Amniotic epithelial cell (primary cell): ENCODE measurements at regions not wholly inside any gene's neighbourhood (a gene's known extent, or its start where the extent isn't known, plus 50 kb on each side); places are given as distances from the start of the nearest gene placed in this dataset.
"Not testable (repeated sequence)": the region's sequence is repeated elsewhere in the genome, so short reads cannot be mapped to it uniquely, and the experiment has no call there.

ENCODE experiments used
- DNase-seq: peaks from one replicate; pipeline ENCODE4 v3.0.0-alpha.2; 2010; ENCODE audit warnings: low read depth

DNA sequence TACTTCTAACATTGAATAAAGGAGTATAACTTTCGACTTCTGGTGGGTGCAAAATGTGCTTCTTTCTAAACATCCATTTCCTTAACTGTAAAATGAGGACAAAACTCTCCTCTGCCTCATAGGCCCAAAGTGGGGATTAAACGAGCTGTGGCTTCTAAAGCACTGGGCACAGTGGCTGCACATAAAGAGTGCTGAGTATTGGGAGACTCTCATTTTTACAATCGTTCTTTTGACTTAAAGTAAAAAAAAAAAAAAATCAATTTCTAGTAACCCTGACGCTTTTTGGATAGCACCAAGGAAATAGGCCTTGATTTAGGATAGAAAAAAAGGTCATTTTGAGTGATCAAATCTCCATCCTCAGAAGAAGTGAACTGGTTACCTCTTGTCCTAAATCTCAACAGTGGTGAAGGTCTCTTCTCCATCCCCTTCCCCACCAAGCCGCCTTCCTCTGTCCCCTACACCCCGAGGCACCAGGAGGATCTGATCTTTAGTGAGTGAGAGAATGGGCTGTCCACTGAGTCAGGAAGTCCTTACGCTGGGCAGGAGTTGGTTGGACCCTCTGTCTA, 161.6 kb downstream of the DDX1 start:
- no peak for DNase-seq

DNA sequence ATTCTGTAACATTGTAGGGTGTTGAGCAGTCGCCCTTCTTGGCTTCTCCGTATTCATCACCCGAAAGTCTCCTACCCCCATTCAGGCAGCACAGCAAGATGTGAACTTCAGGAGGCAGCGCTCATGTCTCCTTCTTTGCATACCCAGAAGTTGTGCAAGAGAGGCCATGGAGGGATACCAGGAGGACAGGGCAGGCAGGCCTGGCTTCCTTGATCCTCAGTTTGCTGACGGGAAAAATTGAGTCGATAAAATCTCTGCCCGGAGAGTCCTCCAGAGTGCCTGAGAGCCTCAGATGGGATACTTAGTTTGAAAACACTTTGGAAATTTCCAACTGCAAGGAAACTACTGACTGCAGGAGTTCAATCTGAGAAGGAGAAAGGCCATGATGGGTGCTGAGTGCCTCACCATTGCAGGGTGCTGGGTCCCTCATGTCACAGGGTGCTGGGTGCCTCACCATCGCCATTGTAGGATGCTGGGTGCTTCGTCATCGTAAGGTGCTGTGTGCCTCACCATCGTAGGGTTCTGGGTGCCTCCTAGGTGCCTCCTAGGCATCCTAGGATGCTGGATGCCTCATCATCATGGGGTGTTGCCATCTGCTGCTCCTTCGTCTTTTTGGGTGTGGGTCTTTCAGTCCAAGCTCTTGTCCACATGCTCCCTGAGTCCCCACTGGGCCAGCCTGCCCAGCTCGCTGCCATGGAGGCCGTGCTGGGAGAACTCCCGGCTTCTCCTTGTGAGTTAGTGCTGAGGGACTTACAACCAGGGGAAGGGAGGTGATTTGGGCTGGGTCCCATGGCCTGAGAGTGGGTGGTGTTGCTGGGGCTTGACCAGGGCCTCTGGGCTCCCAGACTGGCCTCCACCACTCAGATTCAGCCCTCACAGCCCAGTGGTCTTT, 162.4 kb downstream of the DDX1 start:
- no peak for DNase-seq

DNA sequence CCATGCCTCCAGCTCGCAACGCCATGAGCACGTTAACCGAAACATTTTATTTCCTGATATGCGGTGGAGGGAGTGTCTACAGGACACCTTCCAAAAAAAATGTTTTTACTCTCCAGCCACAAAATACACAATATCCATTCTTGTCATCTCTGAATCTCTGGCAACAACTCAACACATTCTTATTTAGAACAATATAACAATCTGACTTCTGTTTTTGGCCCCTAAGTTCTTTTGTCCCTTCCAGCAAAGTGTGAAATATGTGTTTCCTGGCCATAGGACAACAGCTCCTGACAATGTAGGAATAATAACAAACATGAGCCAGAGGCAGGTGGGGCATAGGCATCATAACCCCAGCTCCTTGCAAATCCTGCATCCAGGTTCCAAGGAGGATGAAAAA, 163.0 kb downstream of the DDX1 start:
- no peak for DNase-seq

DNA sequence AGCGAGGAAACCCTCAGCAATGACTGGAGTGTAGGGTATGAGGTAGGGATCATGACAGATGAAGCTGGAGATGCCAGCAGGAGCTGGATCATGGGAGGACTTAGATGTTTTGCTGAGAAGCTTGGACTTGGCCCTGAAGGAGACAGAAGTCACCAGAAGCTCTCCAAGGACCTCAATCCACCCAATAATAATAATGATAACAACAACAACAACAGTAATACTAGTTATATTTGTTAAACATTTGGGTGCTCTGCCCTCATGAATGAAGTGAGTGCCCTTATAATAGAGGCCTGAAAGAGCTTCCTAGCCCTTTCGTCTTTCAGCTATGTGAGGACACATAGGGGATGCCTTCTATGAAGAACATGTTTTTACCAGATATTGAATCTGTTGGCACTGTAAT, 163.9 kb downstream of the DDX1 start:
- DNase-seq, result no peak

DNA sequence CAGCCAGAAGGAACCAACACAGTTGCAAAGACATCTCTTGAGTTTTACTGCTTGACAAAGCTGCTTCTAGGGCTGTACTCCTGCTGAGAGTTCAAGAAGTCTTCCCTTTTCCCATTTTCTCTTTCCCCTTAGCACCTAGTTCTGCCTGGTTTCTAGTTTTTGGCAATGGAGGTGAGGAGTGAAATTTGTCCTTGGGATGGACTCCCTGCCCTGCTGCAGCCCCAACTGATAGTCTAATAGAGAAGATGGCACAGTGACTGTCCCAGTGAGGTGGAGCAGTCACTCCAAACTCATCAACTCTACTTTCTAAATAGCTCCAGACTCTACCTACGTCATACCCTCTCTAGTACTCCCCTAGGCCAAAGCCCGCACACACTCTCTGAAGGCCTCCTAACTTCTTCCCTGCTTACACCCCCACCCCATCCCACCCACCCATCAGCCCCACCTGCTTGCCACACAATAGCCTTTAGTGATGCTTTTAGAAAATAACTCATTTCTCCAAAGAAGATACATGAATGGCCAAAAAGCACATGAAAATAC, 164.4 kb downstream of the DDX1 start:
- DNase-seq, result no peak

DNA sequence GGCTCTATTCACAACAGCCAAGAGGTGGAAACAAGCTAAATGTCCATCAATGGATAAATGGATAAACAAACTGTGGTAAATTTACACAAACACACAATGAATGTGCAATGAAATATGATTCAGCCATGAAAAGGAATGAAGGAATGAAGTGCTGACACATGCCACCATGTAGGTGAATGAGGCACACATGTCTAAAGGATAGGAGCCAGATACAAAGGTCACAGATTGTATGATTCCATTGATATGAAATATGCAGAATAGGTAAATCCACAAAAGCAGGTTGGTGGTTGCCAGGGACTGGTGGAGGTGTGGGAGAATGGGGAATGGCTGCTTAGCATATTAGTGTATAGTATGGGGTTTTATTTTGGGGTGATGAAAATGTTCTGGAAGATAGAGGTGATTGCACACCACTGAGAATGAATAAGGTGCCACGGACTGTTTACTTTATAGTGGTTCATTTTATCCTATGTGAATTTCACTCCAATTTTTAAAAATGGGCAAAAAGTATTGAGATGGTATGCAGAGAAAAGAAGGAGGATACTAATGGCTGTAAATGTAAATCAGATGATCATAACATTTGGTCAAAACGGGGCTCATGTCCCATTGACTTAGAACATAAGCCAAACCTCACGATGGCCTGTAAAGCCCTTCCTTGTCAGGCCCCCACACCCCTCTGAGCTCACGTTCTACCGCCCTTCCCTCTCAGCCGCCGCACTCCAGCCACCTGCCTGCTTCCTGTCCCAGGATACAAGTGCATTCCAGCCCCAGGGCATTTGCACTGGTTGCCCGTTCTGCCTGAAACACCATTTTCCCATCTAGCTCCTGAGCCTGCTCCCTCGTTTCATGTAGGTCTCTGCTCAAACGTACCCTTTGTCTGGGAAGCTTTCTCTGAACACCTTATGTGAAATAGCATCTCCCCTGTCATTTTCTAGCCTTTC, 165.5 kb downstream of the DDX1 start:
- no peak for DNase-seq

DNA sequence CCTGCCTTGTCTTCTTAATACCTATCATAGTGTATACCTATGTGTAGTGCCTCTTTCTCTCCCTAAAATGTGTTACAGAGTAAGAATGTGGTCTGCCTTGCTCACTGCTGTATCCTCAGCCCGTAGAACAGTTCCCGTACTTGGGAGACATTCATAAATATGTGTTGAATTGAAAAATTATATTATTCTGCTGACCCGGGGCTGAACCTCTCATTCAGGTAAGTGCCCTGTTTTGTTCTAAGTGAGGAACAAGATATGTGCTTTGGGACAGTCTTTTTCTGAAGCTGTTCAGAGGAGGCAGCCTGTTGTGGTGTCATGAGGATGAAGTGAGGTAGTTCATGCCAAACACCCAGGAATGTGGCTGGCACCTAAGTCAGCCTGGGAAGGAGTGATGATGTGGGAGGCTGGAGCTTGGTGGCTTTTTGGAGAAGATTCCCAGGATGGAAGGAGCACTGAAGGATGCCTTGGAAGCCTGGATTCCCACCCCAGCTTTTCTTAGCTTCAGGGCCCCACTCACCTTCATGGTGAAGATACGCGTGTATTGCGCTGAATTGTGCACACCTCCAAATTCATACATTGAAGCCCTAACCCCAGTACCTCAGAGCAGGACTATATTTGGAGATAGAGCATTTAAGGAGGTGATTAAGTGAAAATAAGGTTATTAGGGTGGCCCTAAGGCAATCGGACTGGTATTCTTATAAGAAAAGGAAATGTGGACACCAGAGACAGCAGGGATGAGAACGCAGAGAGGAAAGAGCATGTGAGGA, 166.3 kb downstream of the DDX1 start:
- no peak for DNase-seq

DNA sequence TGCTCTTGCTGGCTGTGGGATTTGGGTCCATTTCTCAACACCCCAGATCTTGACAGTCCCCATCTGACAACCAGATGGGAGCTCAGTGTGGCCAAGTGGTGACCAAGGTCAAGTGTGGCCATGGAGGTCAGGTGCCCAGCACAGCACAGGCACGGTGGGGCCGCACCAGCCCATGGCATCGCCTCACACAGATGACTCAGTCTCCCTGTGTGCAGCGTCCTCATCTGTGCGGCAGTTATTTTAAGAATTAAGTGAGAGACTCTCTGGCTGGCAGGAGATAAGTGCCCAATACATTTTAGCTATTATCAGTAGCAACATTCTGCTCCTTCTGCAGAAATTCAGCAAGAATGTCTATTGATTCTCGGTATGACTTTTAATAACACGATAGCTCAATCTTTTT, 167.2 kb downstream of the DDX1 start:
- DNase-seq, result no peak

DNA sequence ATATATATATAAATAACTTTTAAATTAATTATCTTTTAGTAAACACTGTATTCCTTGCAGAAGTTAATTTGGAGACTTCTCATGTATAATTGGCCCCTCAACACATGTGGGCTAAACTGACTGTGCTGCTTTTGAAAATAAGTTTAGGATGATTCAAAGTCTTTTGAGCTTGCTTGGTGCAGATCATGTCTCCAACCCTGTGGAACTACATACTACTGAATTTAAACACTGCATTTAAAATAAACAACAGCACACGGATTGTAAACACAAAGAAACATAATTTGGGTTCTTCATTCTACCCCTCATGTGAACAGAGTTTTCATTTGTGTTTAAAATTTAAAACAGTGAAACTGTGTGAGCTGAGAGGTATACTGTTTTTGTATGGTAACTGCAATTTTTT, 167.7 kb downstream of the DDX1 start:
- DNase-seq, result no peak

DNA sequence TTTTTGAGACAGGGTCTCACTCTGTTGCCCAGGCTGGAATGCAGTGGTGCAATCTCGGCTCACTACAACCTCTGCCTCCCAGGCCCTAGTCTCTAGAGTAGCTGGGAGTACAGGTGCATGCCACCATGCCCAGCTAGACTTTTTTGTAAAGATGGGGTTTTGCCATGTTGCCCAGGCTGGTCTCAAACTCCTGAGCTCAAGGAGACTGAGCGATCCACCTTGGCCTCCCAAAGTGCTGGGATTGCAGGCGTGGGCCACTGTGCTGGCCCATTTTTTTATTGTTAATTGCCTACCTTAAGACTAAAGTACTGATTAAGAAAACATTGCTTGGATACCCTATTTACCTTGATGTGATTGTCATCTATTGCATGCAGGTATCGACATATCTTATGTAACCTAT, 168.1 kb downstream of the DDX1 start:
- DNase-seq, result not testable (repeated sequence)

DNA sequence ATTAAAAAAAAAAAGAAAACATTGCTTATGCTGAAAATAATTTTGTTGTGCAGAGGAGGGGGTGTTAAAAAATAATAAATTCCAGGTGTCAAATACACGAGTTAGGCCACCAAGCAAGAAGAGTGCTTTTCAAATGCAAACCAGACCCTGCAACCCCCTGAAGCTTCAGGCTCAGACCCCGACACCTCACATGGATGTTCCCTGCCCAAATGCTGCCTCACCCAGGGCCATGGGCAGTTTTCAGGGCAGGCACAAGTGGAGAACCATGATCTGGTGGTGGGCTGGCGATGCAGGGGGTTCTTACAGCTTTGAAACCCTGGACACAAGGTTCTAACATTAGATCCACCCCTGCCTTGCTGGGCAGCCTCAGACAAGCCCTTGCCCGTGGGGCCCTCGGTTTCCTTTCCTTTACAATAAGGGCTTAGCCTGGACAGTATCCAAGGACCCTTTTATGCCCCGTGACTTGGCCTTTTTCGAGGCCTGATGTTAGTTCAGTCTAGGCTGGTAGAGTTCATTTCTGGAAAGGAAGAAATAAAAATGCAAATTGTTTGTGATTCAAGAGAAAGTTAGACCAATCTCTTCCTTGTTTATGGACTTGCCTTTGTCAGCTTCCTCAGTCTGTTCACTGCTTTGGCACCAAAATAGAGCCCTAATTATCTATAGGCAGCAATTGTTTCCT, 168.7 kb downstream of the DDX1 start:
- no peak for DNase-seq

DNA sequence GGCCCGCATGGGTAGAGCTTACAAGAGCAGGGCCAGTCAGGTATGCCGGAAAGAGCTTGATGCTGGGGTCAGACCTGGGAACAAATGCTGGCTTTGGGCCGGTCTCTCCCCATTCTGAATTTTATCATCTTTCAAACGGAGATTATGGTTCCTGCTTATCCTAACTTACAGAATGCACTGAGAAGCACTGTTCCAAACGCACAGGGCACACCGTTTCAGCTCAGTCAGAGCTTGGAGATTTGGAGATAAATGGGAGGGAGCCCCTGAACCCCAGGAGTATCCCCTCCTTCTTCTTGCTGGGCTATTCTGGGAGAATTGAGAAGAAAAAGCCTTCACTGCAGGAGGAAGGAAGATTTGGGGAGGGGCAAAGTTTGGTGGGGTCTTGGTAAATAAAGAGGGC, 169.4 kb downstream of the DDX1 start:
- no peak for DNase-seq

DNA sequence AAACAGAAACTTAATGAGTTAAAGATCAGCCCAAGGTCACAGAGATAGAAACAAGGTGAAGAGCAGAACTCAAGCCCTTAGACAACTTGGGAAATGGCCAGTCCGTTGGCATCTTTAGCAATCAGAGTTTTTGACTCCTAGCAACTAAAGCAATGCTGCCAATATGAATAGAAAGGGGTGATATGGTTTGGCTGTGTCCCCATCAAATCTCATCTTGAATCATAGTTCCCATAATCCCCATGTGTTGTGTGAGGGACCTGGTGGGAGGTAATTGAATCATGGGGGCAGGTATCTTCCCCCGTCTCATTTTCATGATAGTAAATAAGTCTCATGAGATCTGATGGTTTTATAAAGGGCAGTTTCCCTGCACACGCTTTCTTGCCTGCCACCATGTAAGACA, 170.2 kb downstream of the DDX1 start:
- no peak for DNase-seq

DNA sequence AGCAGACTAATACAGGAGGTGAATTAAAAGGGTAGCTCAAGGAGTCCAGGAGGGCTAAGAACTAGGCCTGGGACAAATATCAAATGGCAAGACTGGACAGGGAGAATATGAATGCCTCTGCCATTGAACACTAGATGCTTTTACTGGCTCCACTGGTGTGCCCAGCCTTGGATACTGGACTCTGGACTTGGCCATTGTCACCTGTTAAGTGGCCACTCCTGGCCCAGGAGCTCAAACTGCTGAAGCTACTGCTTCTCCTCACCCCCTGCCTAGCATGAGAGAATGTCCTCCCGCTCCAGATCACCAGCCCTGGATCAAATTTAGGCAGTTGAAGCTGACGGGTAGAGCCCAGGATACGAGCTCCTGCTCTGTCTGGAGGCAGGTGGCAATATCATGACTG, 170.8 kb downstream of the DDX1 start:
- no peak for DNase-seq

DNA sequence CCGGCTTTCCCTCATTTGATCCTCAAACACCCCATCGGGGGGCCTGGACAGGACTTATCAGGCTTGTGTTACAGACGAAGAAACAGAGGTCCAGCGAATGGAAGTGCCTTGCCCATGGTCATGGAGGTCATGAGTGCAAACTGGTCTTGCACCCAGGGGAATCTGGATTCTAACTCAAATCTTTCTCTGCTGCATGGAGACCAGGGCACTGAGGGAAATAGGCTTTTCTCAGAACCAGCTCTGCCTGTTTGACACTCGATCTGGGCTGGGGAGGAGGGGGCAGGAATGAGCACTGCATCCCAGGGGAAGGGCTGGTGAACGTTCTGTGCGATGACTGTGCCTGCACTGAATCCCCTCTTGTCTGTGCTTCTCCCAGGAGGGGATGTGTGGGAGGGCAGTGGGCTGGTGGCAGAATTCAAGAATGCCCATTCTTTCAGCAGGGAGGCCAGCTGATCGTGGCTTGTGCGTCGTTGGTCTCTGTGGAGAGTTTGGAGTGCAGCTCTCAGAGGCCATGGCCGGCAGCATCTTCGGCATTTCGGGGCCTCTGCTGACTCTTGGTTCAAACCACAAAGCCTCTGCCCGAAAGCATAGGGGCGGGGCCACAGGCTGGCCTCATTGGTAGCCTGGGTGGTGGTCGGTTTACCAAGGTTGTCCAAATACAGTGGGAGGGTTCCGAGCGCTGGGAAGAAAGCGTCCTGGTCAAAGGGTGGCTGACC, 171.6 kb downstream of the DDX1 start:
- no peak for DNase-seq

DNA sequence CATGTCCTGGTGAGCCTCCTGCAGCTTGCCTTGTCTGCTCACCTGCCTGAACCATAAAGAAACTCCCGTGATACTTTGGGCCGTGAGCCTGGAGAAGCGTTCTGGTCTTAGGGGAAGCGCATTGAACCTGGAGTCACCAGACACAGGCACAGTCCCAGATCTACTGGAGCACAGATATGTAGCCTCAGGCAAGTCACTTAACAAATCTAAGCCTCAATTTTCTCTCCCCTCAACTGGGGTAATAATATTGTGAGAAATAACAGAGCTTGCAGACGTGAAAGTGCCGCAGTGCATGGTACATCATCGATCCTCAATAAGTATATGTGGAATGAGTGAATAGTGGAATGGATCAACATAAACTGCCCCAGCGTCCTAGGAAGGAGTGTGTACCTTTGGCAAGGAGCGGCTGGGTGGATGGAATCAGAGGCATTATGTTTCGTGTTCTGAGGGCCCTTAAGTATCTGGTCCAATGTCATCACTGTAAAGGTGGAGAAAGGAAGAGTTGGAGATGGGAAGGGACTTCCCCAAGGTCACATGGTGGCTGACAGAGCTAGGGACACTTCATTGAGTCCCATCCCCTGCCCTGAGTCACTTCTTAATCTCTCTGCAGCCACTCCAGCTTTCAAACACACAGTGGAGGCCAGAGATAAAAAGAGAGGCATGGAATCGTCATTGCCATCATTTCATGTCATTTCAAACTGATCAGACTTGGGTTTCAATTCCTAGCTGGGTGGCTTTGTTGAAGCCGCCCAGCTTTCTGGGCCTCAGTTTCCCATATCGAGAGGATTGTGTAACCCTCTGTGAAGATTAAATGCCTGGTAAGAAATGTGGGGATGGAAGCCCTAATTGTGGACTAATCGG, 172.4 kb downstream of the DDX1 start:
- no peak for DNase-seq

DNA sequence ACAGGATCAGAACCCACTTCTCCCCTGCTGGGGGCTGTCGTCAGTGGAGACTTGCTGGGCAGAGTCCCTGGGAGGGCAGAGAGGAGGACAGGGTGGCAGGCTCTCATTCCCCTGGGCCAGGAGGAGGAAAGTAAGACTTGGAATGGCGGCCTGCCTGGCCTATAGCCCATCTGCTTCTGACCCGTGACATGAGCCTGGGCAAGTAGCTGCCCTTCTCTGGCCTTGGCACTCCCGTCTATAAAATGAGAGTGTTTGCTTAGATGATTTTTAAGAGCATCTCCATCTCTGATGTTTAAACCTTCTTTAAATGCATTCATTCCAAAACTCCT, 173.0 kb downstream of the DDX1 start:
- DNase-seq, result no peak

DNA sequence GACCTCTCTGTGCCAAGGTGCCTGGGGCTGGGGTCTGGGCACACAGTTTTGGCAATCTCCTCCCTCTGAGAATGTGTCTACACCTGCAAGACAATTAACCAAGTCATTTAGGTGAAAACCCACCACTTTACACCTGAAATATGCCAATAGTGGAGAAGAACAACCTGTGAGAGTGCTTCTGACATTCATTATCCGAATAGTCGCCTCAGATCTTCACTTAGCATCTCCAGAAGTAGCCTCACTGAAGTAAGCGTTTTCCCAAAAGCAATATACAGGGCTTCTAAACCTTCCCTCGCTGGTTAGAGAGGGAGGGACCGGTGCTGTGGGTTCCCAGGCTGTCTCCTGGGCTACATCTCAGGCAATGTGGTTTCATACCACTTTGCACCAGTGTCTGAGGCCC, 173.5 kb downstream of the DDX1 start:
- no peak for DNase-seq

DNA sequence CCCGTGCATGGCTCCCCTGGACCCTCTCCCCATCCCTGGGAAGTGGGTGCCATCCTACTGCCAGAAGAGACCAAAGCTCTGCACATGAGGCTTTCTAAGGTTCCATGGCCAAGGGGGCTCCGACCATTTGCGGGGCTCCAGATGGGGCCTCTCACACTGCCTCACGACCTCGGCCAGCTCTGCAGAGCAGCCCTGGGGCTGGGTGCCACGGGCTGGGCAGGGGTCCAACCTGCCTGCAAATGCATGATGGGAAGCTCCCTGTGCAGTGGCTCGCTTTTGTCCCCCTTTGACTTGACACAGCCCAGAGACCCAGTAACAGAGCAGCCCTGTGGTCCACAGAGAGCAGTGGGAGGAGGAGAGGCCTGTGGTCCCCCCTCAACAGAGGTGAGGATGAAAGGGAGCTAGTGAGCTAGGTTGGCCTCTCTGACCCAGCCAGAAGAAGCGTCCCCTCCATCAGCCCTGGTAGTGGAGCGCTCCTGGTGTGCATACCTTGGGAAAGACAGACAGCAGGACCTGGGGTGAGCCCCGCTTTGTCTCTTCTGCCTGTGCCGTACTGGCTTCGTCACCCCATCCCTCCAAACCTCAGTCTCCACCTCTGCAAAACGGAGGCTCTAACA, 174.1 kb downstream of the DDX1 start:
- DNase-seq, result no peak
